MCF 10A (cell line): ENCODE measurements at regions not wholly inside any gene's neighbourhood (a gene's known extent, or its start where the extent isn't known, plus 50 kb on each side); places are given as distances from the start of the nearest gene placed in this dataset.

Experiments
- BruUV-seq: library from RNA; stranded (reverse); fragments of 400-500 nt; replicated peaks from 2 replicates; lab custom pipeline; 2021; lab: Mats Ljungman, UMichigan
- CTCF ChIA-PET: fragments of 300-600 bp; sonication (Branson Sonifier 250); formaldehyde crosslinking; extraction: SDS; loops from one replicate; lab custom pipeline; 2021; ENCODE audit warnings: antibody characterized with exemption, inconsistent platforms; lab: Yijun Ruan, JAX
- POLR2A ChIA-PET: fragments of 300-600, 350-650 bp; sonication (Branson Sonifier 250); formaldehyde crosslinking; extraction: SDS; loops from one replicate; lab custom pipeline; 2020; ENCODE audit warnings: antibody characterized with exemption, inconsistent platforms; lab: Yijun Ruan, JAX
- DNase-seq: peaks from one replicate; pipeline ENCODE4 v3.0.0-alpha.2; 2018; ENCODE audit not compliant: unreplicated experiment
- H3K27ac Mint-ChIP-seq: one replicate; pipeline ENCODE4 v1.8.0; 2022; ENCODE audit warnings: mild to moderate bottlenecking, low read depth, mixed read lengths; ENCODE audit not compliant: unreplicated experiment
- H3K27me3 Mint-ChIP-seq: one replicate; pipeline ENCODE4 v1.8.0; 2022; ENCODE audit warnings: mixed read lengths; ENCODE audit not compliant: insufficient read depth, unreplicated experiment
- H3K36me3 Mint-ChIP-seq: one replicate; pipeline ENCODE4 v1.8.0; 2022; ENCODE audit warnings: mild to moderate bottlenecking, moderate library complexity, mixed read lengths; ENCODE audit not compliant: insufficient read depth, unreplicated experiment
- H3K4me1 Mint-ChIP-seq: one replicate; pipeline ENCODE4 v1.8.0; 2022; ENCODE audit warnings: mixed read lengths; ENCODE audit not compliant: insufficient read depth, unreplicated experiment
- H3K4me3 Mint-ChIP-seq: one replicate; pipeline ENCODE4 v1.8.0; 2022; ENCODE audit warnings: mild to moderate bottlenecking, moderate library complexity, mixed read lengths; ENCODE audit not compliant: unreplicated experiment
- H3K9me3 Mint-ChIP-seq: one replicate; pipeline ENCODE4 v1.8.0; 2022; ENCODE audit warnings: mixed read lengths; ENCODE audit not compliant: unreplicated experiment
- CTCF ChIP-seq: fragments of 200-600 bp; IDR thresholded peaks from one replicate; pipeline ENCODE4 v1.8.0; 2022; ENCODE audit warnings: antibody characterized with exemption, mild to moderate bottlenecking; ENCODE audit not compliant: unreplicated experiment
- intact Hi-C: fragments of 100-400 bp; cut with micrococcal nuclease; formaldehyde crosslinking; loops from 2 replicates; pipeline ENCODE4 v1.14.1; 2022

- DNase-seq: no peak
- no peak overlapping the region for H3K4me3 Mint-ChIP-seq
- intact Hi-C loops: loop anchor here (10.0 kb wide), 1 partner anchor 204 kb away; no protein-coding TSS in a partner anchor
- no TSS peak for BruUV-seq
- no peaks in the 10 kb centered on the region for H3K9me3 Mint-ChIP-seq
- peaks cover 19% of the 10 kb centered on the region for H3K27me3 Mint-ChIP-seq
- ChIA-PET CTCF (no interaction called here), POLR2A (no interaction called here)
- no peaks in the 10 kb centered on the region for H3K36me3 Mint-ChIP-seq
- no peak overlapping the region for H3K27ac Mint-ChIP-seq
- no peak for TF ChIP-seq CTCF
- no peaks in the 10 kb centered on the region for H3K4me1 Mint-ChIP-seq
Observed at GRCh38 chr1:102178480-102178879, 181.8 kb upstream of the OLFM3 start.

GRCh38 chr1:102174259-102174863 lies 177.6 kb upstream of the OLFM3 start:
- Mint-ChIP-seq H3K9me3 (no peaks in the 10 kb centered on the region), H3K4me3 (no peak overlapping the region), H3K27ac (no peak overlapping the region), H3K27me3 (peaks cover 14% of the 10 kb centered on the region), H3K36me3 (no peaks in the 10 kb centered on the region), H3K4me1 (no peaks in the 10 kb centered on the region)
- no TSS peak for BruUV-seq
- intact Hi-C loops: loop anchor here (10.0 kb wide), 1 partner anchor 200 kb away; no protein-coding TSS in a partner anchor
- ChIA-PET CTCF (interaction anchor here (0.6 to 1.9 kb wide), 4 partner anchors 17 to 644 kb away, joined by 3 to 9 read pairs (median 3); no protein-coding TSS in a partner anchor), POLR2A (no interaction called here)
- peak; percentile 37 for DNase-seq
- peak; percentile 33 for TF ChIP-seq CTCF

GRCh38 chr1:102172200-102172599 lies 175.5 kb upstream of the OLFM3 start:
- Mint-ChIP-seq H3K9me3 (no peaks in the 10 kb centered on the region), H3K4me1 (no peaks in the 10 kb centered on the region), H3K36me3 (no peaks in the 10 kb centered on the region), H3K27ac (no peak overlapping the region), H3K4me3 (no peak overlapping the region), H3K27me3 (peaks cover 32% of the 10 kb centered on the region)
- intact Hi-C loops: loop anchor here (10.0 kb wide), 1 partner anchor 197 kb away; no protein-coding TSS in a partner anchor
- DNase-seq: no peak
- BruUV-seq: no TSS peak
- CTCF ChIA-PET: interaction anchor here (0.7 kb wide), 1 partner anchor 181 kb away, joined by 4 read pairs; no protein-coding TSS in a partner anchor
- TF ChIP-seq CTCF: no peak
- POLR2A ChIA-PET: no interaction called here

- ChIA-PET CTCF (no interaction called here), POLR2A (no interaction called here)
- no peaks in the 10 kb centered on the region for H3K9me3 Mint-ChIP-seq
- no peak overlapping the region for H3K27ac Mint-ChIP-seq
- H3K4me3 Mint-ChIP-seq: no peak overlapping the region
- TF ChIP-seq CTCF: no peak
- intact Hi-C loops: no loop called here
- no peaks in the 10 kb centered on the region for H3K36me3 Mint-ChIP-seq
- no peaks in the 10 kb centered on the region for H3K4me1 Mint-ChIP-seq
- BruUV-seq: no TSS peak
- no peak for DNase-seq
- peaks cover 44% of the 10 kb centered on the region for H3K27me3 Mint-ChIP-seq
Observed at GRCh38 chr1:102163799-102164198, 167.1 kb upstream of the OLFM3 start.
